ENCODE measurements at regions not wholly inside any gene's neighbourhood (a gene's known extent, or its start where the extent isn't known, plus 50 kb on each side); places are given as distances from the start of the nearest gene placed in this dataset.

GRCh38 chr7:119969054-119969453, 303.9 kb upstream of the KCND2 start:
- H3K9me2 ChIP-seq (replicated peaks; ENCODE audit: low read depth, low read length) = no peaks in the 10 kb centered on the region
- TF ChIP-seq EZH2phosphoT487 (IDR thresholded peaks at IDR 0.05; ENCODE audit: borderline replicate concordance) (no peak), CTCF (conservative IDR thresholded peaks at IDR 0.05; ENCODE audit: low read length) (no peak)
- no peaks in the 10 kb centered on the region for H3K27me3 ChIP-seq (ENCODE audit: insufficient read depth, low read length, poor library complexity, severe bottlenecking)
- no peak overlapping the region for H3K4me3 ChIP-seq (ENCODE audit: low read length, poor library complexity, severe bottlenecking)
- H3K4me1 ChIP-seq (ENCODE audit: insufficient read depth, low read length, poor library complexity, severe bottlenecking) = no peaks in the 10 kb centered on the region
- no peak overlapping the region for H3K9ac ChIP-seq (ENCODE audit: low read depth, low read length, poor library complexity, severe bottlenecking)
- no peak overlapping the region for H2AFZ ChIP-seq (ENCODE audit: low read length)
- H3F3A ChIP-seq (ENCODE audit: low read depth) = no peaks in the 10 kb centered on the region
- H3K4me2 ChIP-seq (ENCODE audit: low read depth, low read length, poor library complexity, severe bottlenecking) = no peak overlapping the region
- no peaks in the 10 kb centered on the region for H3K79me2 ChIP-seq (ENCODE audit: insufficient read depth, low read length)
- H3K36me3 ChIP-seq (ENCODE audit: insufficient read depth, low read length) = no peaks in the 10 kb centered on the region
- H4K20me1 ChIP-seq (ENCODE audit: insufficient read depth, low read length, poor library complexity, severe bottlenecking) = no peaks in the 10 kb centered on the region
- no peaks in the 10 kb centered on the region for H3K9me3 ChIP-seq (ENCODE audit: insufficient read depth, low read depth, low read length)

- H4K20me1 ChIP-seq (ENCODE audit: insufficient read depth, low read length, poor library complexity, severe bottlenecking) = no peaks in the 10 kb centered on the region
- TF ChIP-seq EZH2phosphoT487 (IDR thresholded peaks at IDR 0.05; ENCODE audit: borderline replicate concordance) (no peak), CTCF (conservative IDR thresholded peaks at IDR 0.05; ENCODE audit: low read length) (no peak)
- no peaks in the 10 kb centered on the region for H3F3A ChIP-seq (ENCODE audit: low read depth)
- no peaks in the 10 kb centered on the region for H3K9me3 ChIP-seq (ENCODE audit: insufficient read depth, low read depth, low read length)
- no peak overlapping the region for H3K4me2 ChIP-seq (ENCODE audit: low read depth, low read length, poor library complexity, severe bottlenecking)
- no peaks in the 10 kb centered on the region for H3K9me2 ChIP-seq (replicated peaks; ENCODE audit: low read depth, low read length)
- no peak overlapping the region for H2AFZ ChIP-seq (ENCODE audit: low read length)
- H3K79me2 ChIP-seq (ENCODE audit: insufficient read depth, low read length) = no peaks in the 10 kb centered on the region
- no peaks in the 10 kb centered on the region for H3K27me3 ChIP-seq (ENCODE audit: insufficient read depth, low read length, poor library complexity, severe bottlenecking)
- H3K4me3 ChIP-seq (ENCODE audit: low read length, poor library complexity, severe bottlenecking) = no peak overlapping the region
- no peak overlapping the region for H3K9ac ChIP-seq (ENCODE audit: low read depth, low read length, poor library complexity, severe bottlenecking)
- no peaks in the 10 kb centered on the region for H3K4me1 ChIP-seq (ENCODE audit: insufficient read depth, low read length, poor library complexity, severe bottlenecking)
- no peaks in the 10 kb centered on the region for H3K36me3 ChIP-seq (ENCODE audit: insufficient read depth, low read length)
Measured at GRCh38 chr7:119969763-119970162, 303.2 kb upstream of the KCND2 start.

GRCh38 chr7:119974972-119975371, 298.0 kb upstream of the KCND2 start:
- no peak overlapping the region for H3K4me3 ChIP-seq (ENCODE audit: low read length, poor library complexity, severe bottlenecking)
- no peaks in the 10 kb centered on the region for H3K9me3 ChIP-seq (ENCODE audit: insufficient read depth, low read depth, low read length)
- H3K79me2 ChIP-seq (ENCODE audit: insufficient read depth, low read length) = no peaks in the 10 kb centered on the region
- H3K27me3 ChIP-seq (ENCODE audit: insufficient read depth, low read length, poor library complexity, severe bottlenecking) = no peaks in the 10 kb centered on the region
- TF ChIP-seq EZH2phosphoT487 (IDR thresholded peaks at IDR 0.05; ENCODE audit: borderline replicate concordance) = no peak
- TF ChIP-seq CTCF (conservative IDR thresholded peaks at IDR 0.05; ENCODE audit: low read length) = no peak
- no peaks in the 10 kb centered on the region for H3K36me3 ChIP-seq (ENCODE audit: insufficient read depth, low read length)
- no peaks in the 10 kb centered on the region for H3K9me2 ChIP-seq (replicated peaks; ENCODE audit: low read depth, low read length)
- H3K4me1 ChIP-seq (ENCODE audit: insufficient read depth, low read length, poor library complexity, severe bottlenecking) = no peaks in the 10 kb centered on the region
- no peak overlapping the region for H3K9ac ChIP-seq (ENCODE audit: low read depth, low read length, poor library complexity, severe bottlenecking)
- H3K4me2 ChIP-seq (ENCODE audit: low read depth, low read length, poor library complexity, severe bottlenecking) = no peak overlapping the region
- no peak overlapping the region for H2AFZ ChIP-seq (ENCODE audit: low read length)
- no peaks in the 10 kb centered on the region for H4K20me1 ChIP-seq (ENCODE audit: insufficient read depth, low read length, poor library complexity, severe bottlenecking)
- no peaks in the 10 kb centered on the region for H3F3A ChIP-seq (ENCODE audit: low read depth)

Data from Loucy (cell line).